ENCODE measurements at regions not wholly inside any gene's neighbourhood (a gene's known extent, or its start where the extent isn't known, plus 50 kb on each side); places are given as distances from the start of the nearest gene placed in this dataset.

DNA sequence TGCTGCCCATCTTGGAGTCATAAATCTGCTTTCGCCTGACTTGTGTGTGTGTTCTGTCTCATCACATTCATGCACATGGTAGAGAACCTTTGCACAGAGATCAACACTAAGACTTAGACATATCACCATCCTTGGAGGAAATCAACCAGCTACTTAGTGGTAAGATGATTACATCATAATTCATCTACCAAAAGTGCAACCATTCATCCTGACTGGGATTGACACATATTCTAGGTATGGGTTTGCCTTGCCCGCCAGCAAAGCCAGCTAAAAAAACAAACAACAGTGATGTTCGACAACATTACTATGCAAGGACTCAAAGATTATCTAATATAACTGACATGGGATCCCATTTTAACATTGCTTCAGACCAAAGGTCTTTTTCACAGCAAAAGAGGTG is 228.7 kb downstream of the NUAK1 start:
- no peak for DNase-seq

DNA sequence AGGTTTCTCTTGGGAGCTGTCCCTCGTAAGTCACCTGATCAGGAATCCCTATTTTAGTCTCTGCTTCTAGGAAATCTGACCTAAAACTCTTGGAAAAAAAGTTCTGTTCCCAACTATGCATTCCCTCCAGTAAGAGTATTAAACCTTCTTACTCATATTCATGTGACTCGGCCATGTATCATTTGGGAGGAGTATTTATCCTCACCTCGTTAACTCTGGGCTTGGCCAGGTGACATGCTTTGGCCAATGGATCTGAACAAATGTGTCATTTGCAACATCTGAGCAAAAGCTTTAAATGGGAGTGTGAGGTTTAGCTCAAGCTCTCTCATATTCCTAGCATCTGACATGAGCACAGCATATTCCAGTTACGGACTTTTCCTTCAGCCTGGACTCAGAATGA is 226.8 kb downstream of the NUAK1 start:
- no peak for DNase-seq

DNA sequence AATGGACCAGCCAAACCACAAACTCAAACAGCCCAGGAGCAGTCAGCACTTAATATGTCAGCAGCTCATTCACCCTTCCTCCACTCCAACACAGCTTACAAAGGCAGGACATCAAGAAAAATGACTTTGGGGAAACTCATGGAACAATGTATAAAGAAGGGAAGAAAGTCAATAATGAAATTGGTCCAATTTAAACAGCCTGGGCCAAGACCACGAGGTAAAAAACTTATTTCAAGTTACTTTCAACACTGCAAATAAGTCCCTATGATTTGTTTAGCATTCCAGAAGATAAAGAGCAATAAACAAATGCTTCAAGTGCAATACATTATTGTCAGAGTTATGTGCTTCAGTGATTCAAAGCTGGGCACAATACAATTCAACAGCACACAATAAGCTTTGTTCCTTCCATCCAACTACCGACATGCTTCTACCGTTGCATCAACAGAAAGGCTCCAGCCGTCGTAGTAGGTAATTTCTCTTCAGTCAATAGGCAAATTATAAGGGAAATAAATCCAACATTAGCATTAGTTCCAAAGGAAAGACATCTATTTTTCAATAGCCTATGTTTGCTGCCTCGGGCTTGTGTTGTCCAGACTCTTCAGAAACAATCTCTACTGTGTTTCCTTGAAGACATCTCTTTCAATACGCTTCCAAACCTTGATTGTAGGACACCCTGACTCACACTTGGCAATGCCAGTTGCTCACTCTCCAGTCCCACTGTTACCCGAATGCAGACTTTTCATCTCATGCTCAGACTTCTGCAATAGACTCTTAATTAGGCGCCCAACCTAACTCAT is 225.7 kb downstream of the NUAK1 start:
- DNase-seq: no peak

DNA sequence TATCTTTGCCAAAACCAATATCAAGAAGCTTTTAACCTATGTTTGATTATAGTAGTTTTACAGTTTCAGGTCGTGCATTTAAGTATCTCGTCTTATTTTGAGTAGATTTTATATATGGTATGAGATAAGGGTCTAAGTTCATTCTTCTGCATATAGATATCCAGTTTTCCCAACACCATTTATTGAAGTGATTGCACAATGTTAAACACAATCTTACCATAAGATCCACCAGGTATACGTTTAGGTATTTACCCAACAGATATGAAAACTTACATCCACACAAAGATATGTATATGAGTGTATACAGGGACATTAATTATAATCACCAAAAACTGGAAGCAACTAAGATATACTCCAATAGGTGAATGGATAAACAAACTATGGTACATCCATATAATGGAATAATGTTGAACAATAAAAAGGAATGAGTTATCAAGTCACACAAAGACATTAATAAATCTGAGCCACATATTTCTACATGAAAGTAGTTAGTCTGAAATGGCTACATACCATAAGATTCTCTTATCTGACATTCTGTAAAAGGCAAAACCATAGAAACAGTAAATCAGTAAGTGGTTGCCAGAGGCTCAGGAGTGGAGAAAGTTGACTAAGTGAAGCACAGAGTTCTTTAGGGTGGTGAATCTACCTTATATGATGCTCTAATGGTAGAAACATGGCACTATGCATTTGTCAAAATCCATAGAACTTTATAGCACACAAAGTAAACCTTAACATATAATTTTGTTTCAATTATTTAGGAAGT is 222.6 kb downstream of the NUAK1 start:
- DNase-seq: no peak

DNA sequence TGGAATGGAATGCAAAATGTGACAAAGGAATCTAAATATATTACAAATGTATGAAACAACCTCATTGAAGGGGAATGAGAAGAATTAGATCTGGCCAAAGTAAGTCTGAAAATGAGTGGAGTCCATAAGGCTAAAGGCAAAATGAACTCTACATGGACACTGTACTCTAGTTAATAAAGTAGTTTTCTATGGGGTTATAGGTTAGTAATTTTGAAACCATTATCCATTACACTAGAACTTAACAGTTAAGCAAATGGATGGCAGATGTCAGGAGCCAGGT is 222.1 kb downstream of the NUAK1 start:
- DNase-seq: no peak

DNA sequence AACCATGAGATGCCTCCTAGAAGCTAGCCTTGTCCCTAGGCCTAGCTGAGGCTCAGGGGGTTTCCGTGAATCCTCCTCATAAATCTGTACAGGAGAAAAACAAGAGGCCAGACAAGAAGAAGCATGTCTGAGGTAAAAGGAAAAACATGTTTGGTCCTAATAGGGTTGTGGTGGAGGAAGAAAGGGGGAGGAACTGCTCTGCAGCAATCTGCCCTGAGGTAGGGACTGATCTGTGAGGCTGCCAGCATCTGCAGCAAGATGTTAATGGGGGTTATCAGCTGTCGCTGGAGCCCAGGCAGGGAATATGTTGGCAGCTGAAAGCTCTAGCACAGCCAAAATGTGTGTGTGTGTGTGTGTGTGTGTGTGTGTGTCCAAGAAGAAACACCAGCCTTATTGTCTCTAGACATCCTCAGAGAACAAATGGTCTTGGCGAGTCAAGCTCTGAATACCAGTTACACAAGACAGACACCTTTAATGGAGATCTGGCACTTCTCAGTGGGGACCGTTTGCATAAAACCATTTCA is 218.5 kb downstream of the NUAK1 start:
- no peak for DNase-seq

DNA sequence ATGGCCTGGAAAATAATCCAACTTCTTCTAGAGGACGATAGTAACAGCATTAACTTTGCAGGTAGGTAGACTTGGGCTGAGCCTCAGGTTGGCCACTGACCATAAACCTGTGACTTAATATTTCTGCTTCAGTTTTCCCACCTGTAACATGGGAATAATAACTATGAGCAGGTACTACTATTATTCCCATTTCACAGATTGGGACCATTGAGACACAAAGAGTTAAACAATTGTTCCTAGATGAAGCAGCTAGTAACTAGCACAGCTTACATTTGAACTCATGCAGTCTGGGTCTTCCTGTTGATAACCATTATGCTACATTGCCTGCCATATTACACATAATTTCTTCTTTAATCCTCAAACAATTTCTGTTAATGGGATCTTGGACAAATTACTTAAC is 217.7 kb downstream of the NUAK1 start:
- no peak for DNase-seq

DNA sequence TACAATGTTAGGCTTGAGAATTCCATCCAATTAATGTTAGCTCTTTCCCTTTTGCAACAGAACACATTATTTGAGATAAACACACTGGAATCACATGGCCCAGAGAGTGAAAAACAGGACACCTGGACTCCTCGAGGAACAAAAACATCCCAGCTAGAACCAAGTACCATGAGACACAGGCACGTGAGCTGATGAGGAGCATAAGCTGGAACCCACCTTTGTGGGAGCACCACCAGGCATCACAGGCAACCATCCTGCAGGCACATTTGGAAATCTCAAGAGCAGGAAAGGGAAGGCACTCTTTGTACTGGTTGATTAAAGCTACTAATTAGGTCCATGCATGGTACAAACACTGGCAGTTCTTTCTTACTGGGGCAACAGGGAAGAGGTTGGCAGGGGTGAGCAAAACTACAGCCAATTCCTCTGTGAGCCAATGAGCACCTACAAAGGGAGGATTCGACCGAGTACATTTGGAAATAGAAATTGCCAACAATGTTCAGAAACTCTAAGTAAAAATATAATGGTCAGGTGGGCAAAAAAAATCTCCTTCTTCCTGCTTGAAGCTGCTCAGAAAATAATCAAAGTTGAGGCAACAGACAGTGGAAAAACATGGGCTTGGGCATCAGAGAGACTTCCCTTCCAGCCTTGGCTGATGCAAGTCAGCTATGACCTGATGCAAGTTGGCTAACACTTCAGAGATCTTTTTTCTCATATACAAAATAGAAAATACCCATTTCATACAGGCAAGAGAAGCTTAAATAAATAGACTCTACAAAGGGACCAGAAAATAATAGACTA is 216.7 kb downstream of the NUAK1 start:
- DNase-seq: no peak

DNA sequence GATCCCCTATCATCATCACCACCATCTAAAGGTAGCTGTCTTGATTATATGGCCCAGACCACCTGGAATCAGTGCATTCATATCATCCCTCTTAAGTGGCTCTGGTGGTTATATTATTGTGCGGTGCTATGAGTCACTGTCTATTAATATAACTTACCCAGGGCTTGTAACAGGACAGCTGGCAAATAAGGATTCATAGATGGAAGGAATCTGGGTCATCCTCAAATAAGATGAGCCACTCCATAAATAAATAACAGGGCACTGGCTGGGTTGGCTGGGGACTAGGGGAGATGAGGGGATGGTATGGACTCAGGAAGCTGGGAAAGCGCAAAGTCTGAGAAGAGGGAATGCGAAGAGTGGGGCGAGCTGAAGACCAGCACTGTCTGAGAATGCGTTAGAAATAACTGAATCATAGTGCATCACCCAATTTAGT is 216.1 kb downstream of the NUAK1 start:
- DNase-seq: no peak

DNA sequence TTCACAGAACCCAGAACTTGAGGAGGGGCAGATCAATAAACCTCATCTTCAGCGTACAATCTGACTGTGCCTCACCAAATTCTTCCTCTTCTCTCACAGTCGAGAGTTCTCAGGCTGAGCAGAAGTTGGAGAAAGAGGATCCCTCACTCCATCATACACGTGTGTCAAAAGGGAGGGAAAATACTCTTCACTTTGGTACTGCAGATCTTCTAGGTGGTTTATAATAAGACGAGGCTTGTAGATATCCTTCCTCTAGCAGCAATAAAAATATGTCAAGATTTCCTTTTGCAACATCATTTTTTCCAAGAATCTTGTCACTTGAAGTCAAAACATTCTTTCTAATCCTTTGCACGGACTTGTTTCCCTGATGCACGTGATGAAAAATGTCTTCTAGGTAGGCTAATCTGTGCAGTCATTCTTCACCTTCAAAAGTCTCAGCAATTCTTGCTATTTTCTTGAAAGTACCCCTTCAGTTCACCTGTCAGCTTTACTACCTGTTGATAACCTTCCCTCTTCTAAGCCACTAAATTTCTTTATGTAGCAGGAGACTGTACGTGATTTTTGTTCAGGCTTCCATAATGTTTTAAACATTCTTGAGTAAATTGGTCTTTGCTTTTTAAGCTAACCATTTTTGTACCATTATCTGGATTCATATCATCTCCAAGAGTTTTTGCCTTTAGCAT is 214.1 kb downstream of the NUAK1 start:
- DNase-seq: no peak

DNA sequence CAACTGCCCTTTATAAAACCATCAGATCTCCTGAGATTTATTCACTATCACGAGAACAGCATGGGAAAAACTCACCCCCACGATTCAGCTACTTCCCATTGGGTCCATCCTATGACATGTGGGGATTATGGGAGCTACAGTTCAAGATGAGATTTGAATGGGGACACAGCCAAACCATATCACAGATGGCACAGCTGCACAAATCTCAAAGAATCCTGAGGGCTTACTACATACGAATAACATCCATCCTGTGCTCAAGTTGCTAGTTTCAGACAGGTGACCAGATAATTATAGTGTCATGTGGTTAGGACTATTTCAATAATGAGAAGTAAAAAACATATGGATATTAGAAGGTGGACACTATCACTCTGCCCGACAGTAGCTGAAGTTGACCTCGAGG is 211.2 kb downstream of the NUAK1 start:
- DNase-seq: no peak

DNA sequence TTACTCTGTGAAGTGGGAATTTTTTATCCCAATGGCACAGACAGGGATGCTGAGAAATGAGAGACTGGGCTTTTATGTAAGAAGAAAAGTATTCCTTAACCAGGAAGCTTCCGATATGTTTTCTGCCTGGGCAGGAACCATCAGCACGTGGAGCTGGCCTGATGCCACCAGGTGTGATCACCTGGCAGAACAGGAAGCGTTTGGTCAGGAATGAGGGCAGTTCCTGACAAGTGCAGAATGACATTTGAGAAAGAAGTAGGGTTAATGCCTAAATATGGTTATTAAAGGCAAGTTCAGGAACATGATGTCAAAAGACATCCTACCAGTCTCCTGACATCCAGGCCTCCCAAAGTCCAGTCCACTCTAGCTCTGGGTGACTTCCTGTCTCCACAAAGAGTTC is 210.3 kb downstream of the NUAK1 start:
- DNase-seq: no peak

DNA sequence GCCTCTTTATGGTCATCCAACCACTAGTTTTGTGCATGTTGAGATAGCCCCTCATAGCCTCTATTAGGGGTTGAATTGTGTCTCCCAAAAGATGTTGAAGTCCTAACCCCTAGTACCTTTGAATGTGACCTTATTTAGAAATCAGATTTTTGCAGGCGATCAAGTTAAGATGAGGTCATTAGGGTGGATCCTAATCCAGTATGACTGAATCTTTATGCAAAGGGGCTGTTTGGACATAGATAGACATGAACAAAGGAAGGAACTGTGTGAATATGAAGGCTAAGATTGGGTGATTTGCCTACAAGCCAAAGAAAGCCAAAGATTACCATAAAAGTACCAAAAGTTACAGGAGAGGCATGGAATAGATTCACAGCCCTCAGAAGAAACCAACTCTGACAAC is 209.6 kb downstream of the NUAK1 start:
- no peak for DNase-seq

DNA sequence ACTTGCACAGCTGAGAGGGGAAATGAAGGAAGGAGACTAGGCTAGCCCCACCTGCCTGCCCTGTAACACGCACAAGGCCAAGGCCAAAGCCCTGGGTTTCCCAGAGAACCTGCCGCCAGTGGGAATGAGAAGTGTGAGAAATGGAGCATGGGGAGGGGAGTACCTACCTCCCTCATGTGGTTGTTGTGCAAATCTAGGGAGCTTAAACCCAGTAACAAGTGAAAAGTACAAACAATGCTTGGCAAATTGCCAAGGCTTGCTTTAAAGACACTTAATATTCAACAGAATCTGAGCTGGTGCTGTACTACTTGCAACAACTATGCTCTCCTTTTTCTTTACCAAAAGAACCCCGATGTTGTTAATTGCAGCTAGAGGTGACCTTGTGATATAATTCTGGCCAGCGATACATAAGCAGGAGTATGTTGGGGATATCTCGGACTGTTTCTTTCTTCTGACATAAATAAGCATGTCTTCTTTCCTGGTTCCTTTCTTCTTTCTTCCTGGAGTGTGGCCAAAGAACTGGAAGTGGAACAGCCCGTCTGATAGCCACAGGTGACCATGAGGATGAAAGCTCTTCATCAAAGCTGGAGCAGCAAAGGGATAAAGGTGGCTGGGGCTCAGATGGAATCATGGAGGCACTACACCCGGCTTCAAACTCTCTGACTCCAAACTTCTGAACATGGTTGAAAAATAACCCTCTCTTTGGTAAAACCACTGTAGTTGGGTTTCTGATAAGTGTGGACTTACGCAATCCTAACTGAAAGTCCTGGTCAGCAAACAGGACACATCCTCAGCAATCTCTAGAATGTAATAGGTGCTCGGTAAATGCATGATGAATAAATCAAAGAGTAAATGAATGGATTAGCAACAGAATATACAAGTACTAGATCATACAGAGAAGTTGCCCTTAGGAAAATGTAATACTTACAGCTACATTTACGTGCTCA is 207.9 kb downstream of the NUAK1 start:
- DNase-seq: no peak

DNA sequence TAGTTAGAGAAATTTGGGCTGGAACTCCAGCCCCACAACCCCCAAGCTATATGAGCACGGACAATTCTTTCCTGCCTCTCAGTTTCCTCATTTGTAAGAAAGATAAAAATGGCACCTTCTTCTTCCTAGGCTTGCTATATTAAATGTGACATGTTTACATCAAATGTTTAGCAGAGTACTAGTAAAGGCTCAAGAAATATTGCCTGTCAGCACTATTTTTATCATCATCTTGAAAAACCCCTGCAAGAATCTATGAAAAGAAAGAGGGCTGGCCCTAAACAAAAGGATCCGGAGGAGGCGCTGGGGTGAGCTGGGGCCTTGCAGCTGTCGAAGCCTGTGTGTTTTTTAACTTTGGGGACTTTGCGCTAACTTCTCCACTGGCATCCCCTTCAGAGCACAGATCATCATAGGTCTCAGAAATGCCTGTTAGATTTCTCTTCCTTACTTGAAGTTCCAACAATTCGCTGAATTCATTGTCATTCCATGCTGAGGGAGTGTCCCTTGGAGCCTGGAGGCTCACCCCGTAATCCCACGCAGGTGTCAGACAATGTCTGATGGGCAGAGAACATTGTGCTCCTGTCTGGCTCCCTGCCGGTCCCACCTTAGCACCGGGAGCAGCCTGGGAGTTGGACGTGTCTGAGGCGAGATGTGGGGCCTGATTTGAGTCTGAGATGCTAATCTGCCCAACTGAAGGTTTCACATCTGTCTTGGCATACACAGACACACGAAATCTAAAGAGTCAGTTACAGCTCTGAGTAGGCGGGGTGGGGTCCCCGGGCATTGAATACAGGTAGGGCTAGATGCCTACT is 206.8 kb downstream of the NUAK1 start:
- no peak for DNase-seq

DNA sequence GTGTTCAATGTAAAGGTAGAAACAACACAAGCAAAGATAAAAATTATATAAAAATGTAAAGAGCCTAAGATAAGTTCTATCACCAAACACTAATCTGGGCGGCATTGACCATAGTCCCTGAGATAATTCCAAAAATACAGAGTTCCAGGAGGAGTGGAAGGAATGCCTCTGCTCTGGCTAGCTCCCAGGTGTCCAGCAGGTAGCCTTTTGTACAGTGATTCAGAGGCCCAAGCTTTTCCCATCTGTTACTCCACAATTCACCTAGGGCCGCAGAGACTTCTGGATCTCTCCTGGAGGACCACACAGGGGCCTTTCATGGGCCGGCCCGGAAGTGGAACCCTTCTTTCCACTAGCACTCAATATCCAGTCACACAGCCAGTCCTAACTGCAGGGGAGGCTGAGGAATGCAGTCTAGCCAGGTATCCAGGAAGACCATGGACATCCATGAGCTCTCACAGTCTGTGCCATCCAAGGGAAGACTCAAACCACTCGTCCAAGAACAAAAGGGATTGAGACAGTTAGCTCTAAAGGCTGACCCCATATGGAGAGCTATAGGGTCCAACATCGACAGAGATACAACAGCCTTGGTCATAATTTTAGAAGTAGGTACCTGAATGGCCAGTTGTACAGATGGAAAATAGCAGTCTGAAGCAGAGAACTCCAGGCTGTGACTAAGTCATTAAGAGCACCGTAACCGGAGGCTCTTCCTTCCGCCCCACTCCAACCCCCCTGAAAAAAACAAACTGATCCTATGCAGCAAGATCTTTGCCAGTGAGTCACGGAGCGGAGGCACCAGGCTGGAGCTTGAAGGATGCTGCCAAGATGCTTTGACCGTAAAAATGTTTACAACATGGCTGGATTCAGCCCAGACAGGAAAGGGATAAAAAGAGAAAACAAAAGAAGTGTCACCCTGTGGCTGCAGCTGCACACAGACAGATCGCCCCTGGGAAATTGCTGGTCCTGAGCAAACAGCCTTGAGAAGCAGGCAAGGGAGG is 204.8 kb downstream of the NUAK1 start:
- DNase-seq: no peak

DNA sequence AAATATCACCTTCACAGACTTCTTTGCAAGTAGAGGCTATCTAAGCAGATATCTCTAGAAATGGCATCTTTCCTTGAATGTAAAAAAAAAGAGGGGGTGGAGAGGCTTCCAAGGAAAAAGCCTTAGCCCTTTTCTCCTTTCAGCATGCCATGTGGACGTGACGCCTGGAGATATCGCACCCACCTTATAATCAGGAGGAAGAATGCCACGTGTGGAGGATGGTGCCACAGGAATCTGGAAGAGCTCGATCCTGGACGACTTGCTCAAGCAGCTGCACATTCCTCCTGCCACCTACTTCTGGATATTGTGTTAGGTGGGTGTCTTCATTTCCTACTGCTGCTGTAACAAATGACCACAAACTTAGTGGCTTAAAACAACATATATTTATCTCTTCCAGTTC is 203.6 kb downstream of the NUAK1 start:
- DNase-seq: no peak

DNA sequence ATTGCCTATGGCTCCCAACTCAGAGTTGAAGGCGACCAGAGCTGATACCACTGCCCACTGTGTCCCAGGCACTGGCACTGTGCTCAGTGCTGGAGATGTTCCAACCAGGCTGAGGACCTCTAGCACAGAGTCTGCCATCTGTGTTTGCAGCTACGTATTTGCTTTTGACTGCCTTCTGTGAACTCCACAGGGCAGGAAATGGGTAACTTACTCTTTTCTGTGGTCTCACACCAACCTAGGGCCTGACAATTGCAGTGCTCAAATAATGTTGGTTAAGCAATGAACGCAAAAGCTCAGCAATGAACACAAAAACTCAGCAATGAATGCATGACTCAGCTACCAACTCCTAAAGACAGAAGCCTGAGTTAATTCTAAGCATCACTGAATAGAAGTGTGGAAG is 202.8 kb downstream of the NUAK1 start:
- DNase-seq: no peak

DNA sequence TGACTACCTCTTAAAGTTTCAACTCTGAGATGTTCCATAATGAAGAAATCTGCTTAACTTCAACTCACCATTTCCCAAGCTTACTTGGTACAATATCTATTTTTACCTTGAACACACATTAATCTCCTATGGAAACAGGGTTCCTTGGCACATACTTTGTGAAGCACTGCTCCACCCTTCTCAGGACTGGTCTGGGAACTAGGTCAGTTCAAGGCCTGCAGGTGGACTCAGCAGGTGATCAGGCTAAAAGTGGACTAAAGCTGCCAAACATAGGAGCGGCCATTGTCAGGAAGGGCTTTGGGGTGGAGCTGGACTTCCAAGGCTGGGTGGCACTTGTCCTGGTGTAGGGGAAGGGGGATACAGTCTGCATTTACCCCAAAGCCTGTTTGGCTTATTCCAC is 202.3 kb downstream of the NUAK1 start:
- DNase-seq: no peak

DNA sequence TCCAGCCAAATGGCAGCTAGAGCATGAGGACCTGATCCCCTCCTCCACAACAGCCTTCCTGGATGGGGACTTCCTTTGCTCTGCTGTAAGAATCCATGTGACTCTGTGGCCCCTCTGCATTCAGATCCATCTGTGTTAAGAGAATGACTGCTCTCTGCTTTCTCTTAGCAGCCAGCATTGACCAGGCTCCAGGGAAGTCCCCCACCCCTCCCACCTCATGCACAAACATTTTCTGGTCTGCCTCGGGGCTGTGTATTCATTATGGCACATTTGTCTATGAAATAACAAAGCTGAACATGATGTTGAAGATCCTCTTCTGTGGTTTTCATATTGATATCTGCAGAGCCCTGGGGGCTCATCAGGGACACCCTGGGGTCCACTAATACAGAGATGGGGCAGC is 201.7 kb downstream of the NUAK1 start:
- DNase-seq: no peak

Measured in CD4-positive, alpha-beta T cell treated with Interleukin-10 for 1 hour (primary cell).